ENCODE measurements at regions not wholly inside any gene's neighbourhood (a gene's known extent, or its start where the extent isn't known, plus 50 kb on each side); places are given as distances from the start of the nearest gene placed in this dataset.

- Histone ChIP-seq H3K36me3 (ENCODE audit: insufficient read depth, low read length) (no peaks in the 10 kb centered on the region), H3K9me3 (ENCODE audit: low read length) (no peaks in the 10 kb centered on the region), H3K9me2 (ENCODE audit: insufficient read depth, low read length) (no peaks in the 10 kb centered on the region), H2AFZ (ENCODE audit: low read length) (no peak overlapping the region), H4K20me1 (ENCODE audit: insufficient read depth, low read length) (no peaks in the 10 kb centered on the region), H3K27ac (ENCODE audit: low read depth, low read length, poor library complexity, severe bottlenecking) (no peak overlapping the region), H3K4me2 (ENCODE audit: low read length) (no peak overlapping the region), H3K4me3 (ENCODE audit: low read depth, low read length, poor library complexity, severe bottlenecking) (no peak overlapping the region), H3K4me1 (ENCODE audit: insufficient read depth, low read length, poor library complexity, severe bottlenecking) (no peaks in the 10 kb centered on the region), H3K79me2 (ENCODE audit: insufficient read depth, low read depth, low read length) (no peaks in the 10 kb centered on the region)
- intact Hi-C loops (cut with micrococcal nuclease; ENCODE audit: unreplicated experiment) = loop anchor here (5.0 to 10.0 kb wide), 2 partner anchors 836 to 888 kb away; no protein-coding TSS in a partner anchor
- no peak for DNase-seq (ENCODE audit: low spot score)
- TF ChIP-seq CTCF (conservative IDR thresholded peaks at IDR 0.05; ENCODE audit: low read length) (no peak), EZH2phosphoT487 (IDR thresholded peaks at IDR 0.05; ENCODE audit: borderline replicate concordance, low read depth, low read length) (no peak)
- POLR2A ChIA-PET = interaction anchor here (0.5 to 0.6 kb wide), 2 partner anchors 18 to 562 kb away, joined by 3 to 4 read pairs; no protein-coding TSS in a partner anchor
- no TSS peak for BruUV-seq (replicated peaks)
- CTCF ChIA-PET (ENCODE audit: unreplicated experiment) = no interaction called here
Observed at GRCh38 chr9:87320146-87320884, 177.4 kb upstream of the DAPK1 start.

- no TSS peak for BruUV-seq (replicated peaks)
- Histone ChIP-seq H3K79me2 (ENCODE audit: insufficient read depth, low read depth, low read length) (no peaks in the 10 kb centered on the region), H3K4me3 (ENCODE audit: low read depth, low read length, poor library complexity, severe bottlenecking) (no peak overlapping the region), H2AFZ (ENCODE audit: low read length) (no peak overlapping the region; the same call in 1 of the 2 replicates), H4K20me1 (ENCODE audit: insufficient read depth, low read length) (no peaks in the 10 kb centered on the region), H3K9me3 (ENCODE audit: low read length) (no peaks in the 10 kb centered on the region), H3K4me1 (ENCODE audit: insufficient read depth, low read length, poor library complexity, severe bottlenecking) (no peaks in the 10 kb centered on the region), H3K27ac (ENCODE audit: low read depth, low read length, poor library complexity, severe bottlenecking) (no peak overlapping the region), H3K9me2 (ENCODE audit: insufficient read depth, low read length) (no peaks in the 10 kb centered on the region), H3K36me3 (ENCODE audit: insufficient read depth, low read length) (no peaks in the 10 kb centered on the region), H3K4me2 (ENCODE audit: low read length) (no peak overlapping the region)
- intact Hi-C loops (cut with micrococcal nuclease; ENCODE audit: unreplicated experiment) = loop anchor here (5.0 to 10.0 kb wide), 2 partner anchors 838 to 891 kb away; no protein-coding TSS in a partner anchor
- no peak for DNase-seq (ENCODE audit: low spot score)
- CTCF ChIA-PET (ENCODE audit: unreplicated experiment) = no interaction called here
- TF ChIP-seq CTCF (conservative IDR thresholded peaks at IDR 0.05; ENCODE audit: low read length) = no peak
- no peak for TF ChIP-seq EZH2phosphoT487 (IDR thresholded peaks at IDR 0.05; ENCODE audit: borderline replicate concordance, low read depth, low read length)
- POLR2A ChIA-PET = interaction anchor here (0.9 kb wide), 1 partner anchor 389 kb away, joined by 4 read pairs; no protein-coding TSS in a partner anchor
Observed at GRCh38 chr9:87322840-87323635, 174.6 kb upstream of the DAPK1 start.

Measured in OCI-LY7 (cell line).